ENCODE measurements at regions not wholly inside any gene's neighbourhood (a gene's known extent, or its start where the extent isn't known, plus 50 kb on each side); places are given as distances from the start of the nearest gene placed in this dataset.

DNA sequence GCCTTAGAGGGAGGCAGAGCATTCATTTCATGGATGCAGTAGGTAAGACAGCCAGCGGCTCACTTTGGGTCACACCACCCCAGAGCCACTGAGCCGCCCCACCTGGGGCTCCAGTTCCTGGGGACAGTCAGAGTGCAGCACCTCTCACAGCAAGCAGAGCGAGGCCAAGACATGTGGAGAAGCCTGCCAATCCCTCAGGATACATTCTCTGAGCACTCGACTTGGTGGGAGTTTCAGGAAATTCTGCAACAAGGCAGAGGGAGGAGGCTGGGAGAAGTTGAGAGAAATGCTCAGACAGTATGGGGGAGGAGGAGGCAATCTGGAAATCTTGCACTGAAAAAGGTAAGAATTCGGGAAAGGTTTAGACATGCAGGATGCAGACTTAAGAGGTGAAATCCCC lies 60.8 kb upstream of the WLS start:
- no peaks in the 10 kb centered on the region for H3K9me3 ChIP-seq (ENCODE audit: control insufficient read depth in 4 of 4, insufficient read depth in 3 of 4, low read length in 3 of 4)
- H3K4me3 ChIP-seq = no peak overlapping the region
- ATAC-seq (ENCODE audit: insufficient read depth, low FRiP score) (no peak), DNase-seq (peak in 2 of 3 donors; percentile 23 to 25)
- H3K4me1 ChIP-seq (ENCODE audit: control insufficient read depth in 5 of 5, insufficient read depth in 5 of 5, low read length in 5 of 5) = peaks cover 0 to 15% (median 10%) of the 10 kb centered on the region in 5 donors
- no peak overlapping the region for H3K27ac ChIP-seq (ENCODE audit: low read depth in 1 of 2, low read length in 1 of 2)
- WGBS, 2 donors = 60 to 61% methylated on average over 5 of the region's 5 CpGs
- H3K36me3 ChIP-seq (ENCODE audit: control insufficient read depth in 4 of 4, insufficient read depth in 4 of 4, low read length in 4 of 4) = no peaks in the 10 kb centered on the region
- H3K27me3 ChIP-seq (ENCODE audit: control insufficient read depth in 3 of 3, insufficient read depth in 3 of 3, low read length in 2 of 3) = no peaks in the 10 kb centered on the region
- peak overlapping the region in 1 of 2 donors; percentile 11 for H3K9ac ChIP-seq (ENCODE audit: insufficient read depth in 1 of 2, low read length in 2 of 2)
- no peak for TF ChIP-seq CTCF (IDR thresholded peaks at IDR 0.05; ENCODE audit: control extremely low read depth, extremely low read depth)

- Histone ChIP-seq H3K4me3 (no peak overlapping the region), H3K9me3 (ENCODE audit: control insufficient read depth in 4 of 4, insufficient read depth in 3 of 4, low read length in 3 of 4) (no peaks in the 10 kb centered on the region), H3K27ac (ENCODE audit: low read depth in 1 of 2, low read length in 1 of 2) (no peak overlapping the region), H3K27me3 (ENCODE audit: control insufficient read depth in 3 of 3, insufficient read depth in 3 of 3, low read length in 2 of 3) (no peaks in the 10 kb centered on the region), H3K9ac (ENCODE audit: insufficient read depth in 1 of 2, low read length in 2 of 2) (no peak overlapping the region), H3K36me3 (ENCODE audit: control insufficient read depth in 4 of 4, insufficient read depth in 4 of 4, low read length in 4 of 4) (no peaks in the 10 kb centered on the region), H3K4me1 (ENCODE audit: control insufficient read depth in 5 of 5, insufficient read depth in 5 of 5, low read length in 5 of 5) (peaks cover 0 to 15% (median 10%) of the 10 kb centered on the region in 5 donors)
- TF ChIP-seq CTCF (IDR thresholded peaks at IDR 0.05; ENCODE audit: control extremely low read depth, extremely low read depth) = no peak
- no peak for ATAC-seq (ENCODE audit: insufficient read depth, low FRiP score)
- peak in 2 of 3 donors; percentile 14 to 22 for DNase-seq
- WGBS, 2 donors = 42 to 46% methylated on average over 2 of the region's 2 CpGs
Measured at GRCh38 chr1:68291688-68292384, 59.5 kb upstream of the WLS start.

GRCh38 chr1:68287241-68287640 lies 54.9 kb upstream of the WLS start:
- no peak overlapping the region for H3K9ac ChIP-seq (ENCODE audit: insufficient read depth in 1 of 2, low read length in 2 of 2)
- H3K27ac ChIP-seq (ENCODE audit: low read depth in 1 of 2, low read length in 1 of 2) = no peak overlapping the region
- no peaks in the 10 kb centered on the region for H3K36me3 ChIP-seq (ENCODE audit: control insufficient read depth in 4 of 4, insufficient read depth in 4 of 4, low read length in 4 of 4)
- no peak for TF ChIP-seq CTCF (IDR thresholded peaks at IDR 0.05; ENCODE audit: control extremely low read depth, extremely low read depth)
- DNase-seq (peak in 1 of 3 donors; percentile 11), ATAC-seq (ENCODE audit: insufficient read depth, low FRiP score) (no peak)
- H3K9me3 ChIP-seq (ENCODE audit: control insufficient read depth in 4 of 4, insufficient read depth in 3 of 4, low read length in 3 of 4) = no peaks in the 10 kb centered on the region
- WGBS, 2 donors = 85 to 93% methylated on average over 5 of the region's 5 CpGs
- no peak overlapping the region for H3K4me3 ChIP-seq
- peaks cover 0 to 8% (median 0%) of the 10 kb centered on the region in 5 donors for H3K4me1 ChIP-seq (ENCODE audit: control insufficient read depth in 5 of 5, insufficient read depth in 5 of 5, low read length in 5 of 5)
- no peaks in the 10 kb centered on the region for H3K27me3 ChIP-seq (ENCODE audit: control insufficient read depth in 3 of 3, insufficient read depth in 3 of 3, low read length in 2 of 3)

DNA sequence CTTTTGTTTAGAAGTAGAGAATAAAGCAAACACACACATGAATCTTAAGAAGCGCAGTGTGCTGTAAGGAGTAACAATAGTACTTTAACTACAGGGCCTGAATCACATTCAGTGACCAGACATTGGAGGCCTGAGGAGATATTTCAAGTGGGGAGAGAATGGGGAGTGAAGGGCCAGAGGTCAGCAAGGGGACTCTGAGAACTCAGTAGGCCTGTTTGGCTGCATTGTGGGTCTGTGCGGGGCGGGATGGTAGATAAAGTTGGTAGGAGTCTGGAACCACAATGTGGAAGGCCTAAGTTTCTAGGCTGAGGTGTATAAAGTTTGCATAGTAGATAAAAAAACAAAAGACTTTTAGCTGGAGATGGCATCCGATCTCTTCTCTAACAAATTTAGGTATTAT lies 52.7 kb upstream of the WLS start:
- TF ChIP-seq CTCF (IDR thresholded peaks at IDR 0.05; ENCODE audit: control extremely low read depth, extremely low read depth) = no peak
- H3K4me3 ChIP-seq = no peak overlapping the region
- DNase-seq (no peak), ATAC-seq (ENCODE audit: insufficient read depth, low FRiP score) (no peak)
- H3K9ac ChIP-seq (ENCODE audit: insufficient read depth in 1 of 2, low read length in 2 of 2) = no peak overlapping the region
- no peaks in the 10 kb centered on the region for H3K9me3 ChIP-seq (ENCODE audit: control insufficient read depth in 4 of 4, insufficient read depth in 3 of 4, low read length in 3 of 4)
- no peak overlapping the region for H3K27ac ChIP-seq (ENCODE audit: low read depth in 1 of 2, low read length in 1 of 2)
- H3K4me1 ChIP-seq (ENCODE audit: control insufficient read depth in 5 of 5, insufficient read depth in 5 of 5, low read length in 5 of 5) = no peaks in the 10 kb centered on the region
- 89 to 98% methylated on average over 4 of the region's 4 CpGs for WGBS, 2 donors
- no peaks in the 10 kb centered on the region for H3K36me3 ChIP-seq (ENCODE audit: control insufficient read depth in 4 of 4, insufficient read depth in 4 of 4, low read length in 4 of 4)
- no peaks in the 10 kb centered on the region for H3K27me3 ChIP-seq (ENCODE audit: control insufficient read depth in 3 of 3, insufficient read depth in 3 of 3, low read length in 2 of 3)

Data from lung (tissue), 11 donors.